A673 (cell line): ENCODE measurements at regions not wholly inside any gene's neighbourhood (a gene's known extent, or its start where the extent isn't known, plus 50 kb on each side); places are given as distances from the start of the nearest gene placed in this dataset.

Experiments used
- BruUV-seq: library from RNA; stranded (reverse); fragments of 400-500 nt; replicated peaks from 2 replicates; lab custom pipeline; 2021; lab: Mats Ljungman, UMichigan
- CTCF ChIA-PET: fragments of 300-600 bp; sonication (Branson Sonifier 250); formaldehyde crosslinking; loops from one replicate; lab custom pipeline; 2022; ENCODE audit warnings: antibody characterized with exemption; lab: Charles Lee
- POLR2A ChIA-PET: fragments of 300-600 bp; sonication (Branson Sonifier 250); formaldehyde crosslinking; loops from one replicate; lab custom pipeline; 2022; ENCODE audit warnings: antibody characterized with exemption; ENCODE audit not compliant: low non-redundant PET; lab: Charles Lee
- DNase-seq: peaks from one replicate; pipeline ENCODE4 v3.0.0-alpha.2; 2015; ENCODE audit warnings: low spot score
- H3K27ac ChIP-seq: fragments of 200-600 bp; sonication (generic); 2 replicates; pipeline ENCODE4 v1.5.1; 2016; ENCODE audit warnings: mixed run types, low read depth, mild to moderate bottlenecking, mixed read lengths, antibody characterized with exemption, low read length; ENCODE audit not compliant: poor library complexity, severe bottlenecking
- H3K27me3 ChIP-seq: fragments of 200-600 bp; sonication (generic); replicated peaks from 2 replicates; pipeline ENCODE4 v1.6.1; 2017; ENCODE audit warnings: mixed run types, low read depth, mild to moderate bottlenecking, mixed read lengths, antibody characterized with exemption, low read length; ENCODE audit not compliant: insufficient read depth, poor library complexity
- H3K36me3 ChIP-seq: fragments of 200-600 bp; sonication (generic); 2 replicates; pipeline ENCODE4 v1.6.1; 2016; ENCODE audit warnings: mixed run types, mild to moderate bottlenecking, mixed read lengths, antibody characterized with exemption, low read length; ENCODE audit not compliant: insufficient read depth, poor library complexity, severe bottlenecking
- H3K4me1 ChIP-seq: fragments of 200-600 bp; sonication (generic); 2 replicates; pipeline ENCODE4 v1.6.1; 2017; ENCODE audit warnings: mixed run types, mild to moderate bottlenecking, mixed read lengths, antibody characterized with exemption, low read length; ENCODE audit not compliant: insufficient read depth, poor library complexity, severe bottlenecking
- H3K4me3 ChIP-seq: fragments of 200-600 bp; sonication (generic); 2 replicates; pipeline ENCODE4 v1.5.1; 2016; ENCODE audit warnings: low read depth, mixed run types, mild to moderate bottlenecking, mixed read lengths, low read length; ENCODE audit not compliant: poor library complexity, severe bottlenecking
- H3K9me3 ChIP-seq: fragments of 200-600 bp; sonication (generic); 2 replicates; pipeline ENCODE4 v1.6.1; 2016; ENCODE audit warnings: mixed run types, low read depth, mild to moderate bottlenecking, mixed read lengths, antibody characterized with exemption, low read length; ENCODE audit not compliant: poor library complexity, severe bottlenecking
- EZH2 ChIP-seq: fragments of 200-600 bp; sonication (generic); IDR thresholded peaks from 2 replicates; pipeline ENCODE4 v1.6.1; 2017; ENCODE audit warnings: borderline replicate concordance, low read depth, mild to moderate bottlenecking, mixed read lengths, antibody characterized with exemption, low read length; ENCODE audit not compliant: poor library complexity, severe bottlenecking
- intact Hi-C: fragments of 100-400 bp; cut with micrococcal nuclease; formaldehyde crosslinking; loops from one replicate; pipeline ENCODE4 v1.10.0; 2022; ENCODE audit not compliant: unreplicated experiment
- TF ChIP-seq, protein P1 (sequence below): fragments of 300-800, 200-600 bp; sonication (generic); conservative IDR thresholded peaks from 2 replicates; pipeline ENCODE4 v1.5.1; 2017; ENCODE audit warnings: low read depth, mild to moderate bottlenecking, antibody characterized with exemption, low read length, moderate library complexity, mixed read lengths

DNA sequence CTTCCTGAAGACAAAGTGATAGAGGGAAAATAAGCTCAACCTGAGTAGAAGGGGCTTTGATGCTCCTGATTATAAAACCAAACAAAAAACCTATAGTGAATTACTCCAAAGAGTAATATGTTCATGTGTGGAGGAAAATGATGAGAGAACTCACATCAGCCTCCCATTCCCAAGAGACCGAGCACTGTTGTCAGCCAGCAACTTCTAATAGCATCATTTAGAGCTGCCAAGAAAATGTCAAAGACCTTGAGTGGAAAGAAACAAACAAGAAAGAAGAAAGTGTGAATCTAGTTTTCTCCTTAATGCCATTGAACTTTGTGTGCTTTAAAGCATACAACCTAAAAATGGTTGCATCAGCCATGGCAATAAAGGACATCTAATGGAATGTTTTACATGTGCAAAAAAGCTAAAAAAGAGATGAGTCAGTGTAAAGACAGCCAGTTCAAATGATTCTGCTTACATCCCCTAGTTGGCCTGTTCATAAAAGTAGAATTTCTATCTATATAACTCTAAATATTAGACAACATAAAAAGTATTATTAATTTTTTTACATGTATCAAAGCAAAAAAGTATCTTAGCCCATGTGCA is 1066.2 kb downstream of the TDRD15 start:
- BruUV-seq = no TSS peak
- Histone ChIP-seq H3K9me3 (no peaks in the 10 kb centered on the region), H3K36me3 (no peaks in the 10 kb centered on the region), H3K27ac (no peak overlapping the region), H3K27me3 (peaks cover 14% of the 10 kb centered on the region), H3K4me3 (no peak overlapping the region), H3K4me1 (no peaks in the 10 kb centered on the region)
- ChIA-PET CTCF (no interaction called here), POLR2A (no interaction called here)
- intact Hi-C loops = no loop called here
- DNase-seq = no peak
- TF ChIP-seq, protein P1, sequence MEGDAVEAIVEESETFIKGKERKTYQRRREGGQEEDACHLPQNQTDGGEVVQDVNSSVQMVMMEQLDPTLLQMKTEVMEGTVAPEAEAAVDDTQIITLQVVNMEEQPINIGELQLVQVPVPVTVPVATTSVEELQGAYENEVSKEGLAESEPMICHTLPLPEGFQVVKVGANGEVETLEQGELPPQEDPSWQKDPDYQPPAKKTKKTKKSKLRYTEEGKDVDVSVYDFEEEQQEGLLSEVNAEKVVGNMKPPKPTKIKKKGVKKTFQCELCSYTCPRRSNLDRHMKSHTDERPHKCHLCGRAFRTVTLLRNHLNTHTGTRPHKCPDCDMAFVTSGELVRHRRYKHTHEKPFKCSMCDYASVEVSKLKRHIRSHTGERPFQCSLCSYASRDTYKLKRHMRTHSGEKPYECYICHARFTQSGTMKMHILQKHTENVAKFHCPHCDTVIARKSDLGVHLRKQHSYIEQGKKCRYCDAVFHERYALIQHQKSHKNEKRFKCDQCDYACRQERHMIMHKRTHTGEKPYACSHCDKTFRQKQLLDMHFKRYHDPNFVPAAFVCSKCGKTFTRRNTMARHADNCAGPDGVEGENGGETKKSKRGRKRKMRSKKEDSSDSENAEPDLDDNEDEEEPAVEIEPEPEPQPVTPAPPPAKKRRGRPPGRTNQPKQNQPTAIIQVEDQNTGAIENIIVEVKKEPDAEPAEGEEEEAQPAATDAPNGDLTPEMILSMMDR = no peak
- no peak for TF ChIP-seq EZH2

DNA sequence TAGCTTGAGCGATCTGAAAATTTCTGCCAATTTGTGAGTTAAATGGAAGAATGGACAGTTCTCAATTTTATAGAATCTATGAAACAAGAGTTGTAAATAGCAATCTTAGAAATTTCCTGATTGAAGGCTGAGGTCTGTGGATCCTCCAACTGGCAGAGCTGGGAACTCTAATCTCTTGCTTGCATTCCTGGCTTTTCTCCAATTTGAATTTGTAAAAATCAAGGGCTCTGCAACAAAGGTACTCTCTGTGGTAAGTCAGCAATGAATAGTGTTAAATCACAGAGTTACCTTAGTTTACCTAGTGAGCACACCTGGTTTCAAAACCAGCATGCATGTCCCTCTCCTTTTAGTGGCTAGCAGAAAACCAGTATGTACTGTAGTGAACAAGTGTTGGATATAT is 1070.5 kb downstream of the TDRD15 start:
- TF ChIP-seq EZH2 = no peak
- TF ChIP-seq, protein P1 = no peak
- POLR2A ChIA-PET = no interaction called here
- BruUV-seq = no TSS peak

DNA sequence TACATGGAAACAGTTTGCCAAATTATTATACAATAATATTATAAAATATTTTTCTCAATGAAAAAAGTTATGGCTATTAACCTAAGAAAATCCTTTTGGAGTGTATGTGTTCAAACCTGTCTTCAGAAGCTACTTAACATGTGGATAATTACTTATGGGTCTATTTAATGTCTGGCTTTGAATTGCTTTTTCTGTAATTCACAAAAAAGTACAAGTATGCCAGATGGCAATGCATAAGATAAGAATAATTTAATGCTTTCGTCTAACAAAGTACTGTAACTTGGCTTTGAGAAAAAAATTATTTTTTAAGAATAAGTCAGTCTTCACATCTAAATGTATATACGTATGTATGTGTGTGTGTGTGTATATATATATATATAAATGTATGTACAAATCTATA is 1073.0 kb downstream of the TDRD15 start:
- ChIA-PET CTCF (no interaction called here), POLR2A (no interaction called here)
- H3K27me3 ChIP-seq = peaks cover 14% of the 10 kb centered on the region
- intact Hi-C loops = no loop called here
- H3K4me1 ChIP-seq = no peaks in the 10 kb centered on the region
- H3K27ac ChIP-seq = no peak overlapping the region
- no peak for DNase-seq
- H3K9me3 ChIP-seq = no peaks in the 10 kb centered on the region
- H3K36me3 ChIP-seq = no peaks in the 10 kb centered on the region
- no TSS peak for BruUV-seq
- no peak for TF ChIP-seq EZH2
- TF ChIP-seq, protein P1 = no peak
- H3K4me3 ChIP-seq = no peak overlapping the region

More for the DNA sequence above, 1070.5 kb downstream of the TDRD15 start:
- CTCF ChIA-PET = no interaction called here
- H3K27me3 ChIP-seq = peaks cover 14% of the 10 kb centered on the region
- no peaks in the 10 kb centered on the region for H3K36me3 ChIP-seq
- H3K27ac ChIP-seq = no peak overlapping the region
- no peak for DNase-seq
- intact Hi-C loops = no loop called here
- H3K9me3 ChIP-seq = no peaks in the 10 kb centered on the region
- H3K4me3 ChIP-seq = no peak overlapping the region
- H3K4me1 ChIP-seq = no peaks in the 10 kb centered on the region
